OCI-LY1 (cell line): ENCODE measurements at regions not wholly inside any gene's neighbourhood (a gene's known extent, or its start where the extent isn't known, plus 50 kb on each side); places are given as distances from the start of the nearest gene placed in this dataset.

ENCODE experiments used
- H2AFZ ChIP-seq: fragments of 200-600 bp; sonication (generic), shearing (Covaris generic); 2 replicates; pipeline ENCODE4 v1.6.0; 2014; ENCODE audit warnings: antibody characterized with exemption, mild to moderate bottlenecking, low read length
- H3F3A ChIP-seq: fragments of 200-600 bp; sonication (generic), shearing (Covaris generic); 2 replicates; pipeline ENCODE4 v1.6.0; 2014; ENCODE audit warnings: mild to moderate bottlenecking, antibody characterized with exemption, low read length, moderate library complexity; ENCODE audit not compliant: insufficient read depth
- H3K27ac ChIP-seq: fragments of 200-600 bp; sonication (generic); 2 replicates; pipeline ENCODE4 v1.5.1; 2014; ENCODE audit warnings: low read length, mixed run types, mild to moderate bottlenecking, low read depth; ENCODE audit not compliant: poor library complexity, severe bottlenecking
- H3K27me3 ChIP-seq: fragments of 200-600 bp; sonication (generic); 2 replicates; pipeline ENCODE4 v1.6.0; 2014; ENCODE audit warnings: antibody characterized with exemption, mild to moderate bottlenecking, low read length, moderate library complexity; ENCODE audit not compliant: insufficient read depth
- H3K36me3 ChIP-seq: fragments of 200-600 bp; sonication (generic); 2 replicates; pipeline ENCODE4 v1.6.1; 2014; ENCODE audit warnings: mild to moderate bottlenecking, antibody characterized with exemption, low read length, moderate library complexity, mixed read lengths; ENCODE audit not compliant: insufficient read depth
- H3K4me1 ChIP-seq: fragments of 200-600 bp; sonication (generic); 2 replicates; pipeline ENCODE4 v1.5.1; 2014; ENCODE audit warnings: mild to moderate bottlenecking, low read length, moderate library complexity; ENCODE audit not compliant: insufficient read depth, severe bottlenecking
- H3K4me2 ChIP-seq: fragments of 200-600 bp; sonication (generic), shearing (Covaris generic); 2 replicates; pipeline ENCODE4 v1.6.1; 2014; ENCODE audit warnings: low read length
- H3K4me3 ChIP-seq: fragments of 200-600 bp; sonication (generic); 2 replicates; pipeline ENCODE4 v1.5.1; 2014; ENCODE audit warnings: low read length, low read depth, mild to moderate bottlenecking, mixed read lengths; ENCODE audit not compliant: poor library complexity, severe bottlenecking
- H3K79me2 ChIP-seq: fragments of 200-600 bp; shearing (Covaris generic); 2 replicates; pipeline ENCODE4 v1.6.1; 2016; ENCODE audit warnings: mixed run types, low read length, mixed read lengths; ENCODE audit not compliant: insufficient read depth
- H3K9ac ChIP-seq: fragments of 200-600 bp; sonication (generic), shearing (Covaris generic); 2 replicates; pipeline ENCODE4 v1.6.1; 2014; ENCODE audit warnings: mild to moderate bottlenecking, low read length, mixed read lengths
- H3K9me2 ChIP-seq: fragments of 200-600 bp; sonication (generic), shearing (Covaris generic); 2 replicates; pipeline ENCODE4 v1.6.1; 2014; ENCODE audit warnings: low read depth, mild to moderate bottlenecking, low read length, mixed read lengths
- H3K9me3 ChIP-seq: fragments of 200-600 bp; shearing (Covaris generic); 2 replicates; pipeline ENCODE4 v1.6.1; 2014; ENCODE audit warnings: low read length, mixed read lengths
- H4K20me1 ChIP-seq: fragments of 200-600 bp; sonication (generic), shearing (Covaris generic); 2 replicates; pipeline ENCODE4 v1.6.0; 2016; ENCODE audit warnings: mild to moderate bottlenecking, low read length; ENCODE audit not compliant: insufficient read depth
- EZH2 ChIP-seq: fragments of 200-600 bp; sonication (generic), shearing (Covaris generic); IDR thresholded peaks from 2 replicates; pipeline ENCODE4 v1.8.0; 2017; ENCODE audit warnings: borderline replicate concordance, mixed run types, mild to moderate bottlenecking, antibody characterized with exemption, low read length, moderate library complexity, mixed read lengths
- TF ChIP-seq, protein P1 (sequence below): fragments of 200-600 bp; sonication (generic), shearing (Covaris generic); IDR thresholded peaks from 2 replicates; pipeline ENCODE4 v1.5.1; 2017; ENCODE audit warnings: mild to moderate bottlenecking, antibody characterized with exemption, low read length, moderate library complexity, mixed read lengths

DNA sequence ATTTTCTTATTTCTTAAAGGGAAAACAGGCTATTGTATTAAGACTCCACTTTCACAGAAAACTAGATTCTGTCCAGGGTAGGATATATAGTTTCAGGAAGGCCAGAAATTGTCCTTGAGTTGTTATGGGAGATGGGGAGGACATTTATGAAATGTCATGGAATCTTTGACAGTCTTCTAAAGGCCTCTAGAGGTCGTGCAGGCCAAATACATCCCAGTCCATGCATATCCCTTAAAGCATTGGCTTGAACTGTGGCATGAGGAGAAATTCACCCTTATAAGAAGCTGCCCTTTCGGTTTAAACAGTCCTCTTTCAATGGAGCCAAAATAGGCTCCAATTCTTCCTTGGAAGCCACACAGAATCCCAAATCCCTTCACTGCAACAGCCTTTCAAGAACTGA, 183.6 kb upstream of the NOCT start:
- H3F3A ChIP-seq: no peaks in the 10 kb centered on the region
- TF ChIP-seq, protein P1, sequence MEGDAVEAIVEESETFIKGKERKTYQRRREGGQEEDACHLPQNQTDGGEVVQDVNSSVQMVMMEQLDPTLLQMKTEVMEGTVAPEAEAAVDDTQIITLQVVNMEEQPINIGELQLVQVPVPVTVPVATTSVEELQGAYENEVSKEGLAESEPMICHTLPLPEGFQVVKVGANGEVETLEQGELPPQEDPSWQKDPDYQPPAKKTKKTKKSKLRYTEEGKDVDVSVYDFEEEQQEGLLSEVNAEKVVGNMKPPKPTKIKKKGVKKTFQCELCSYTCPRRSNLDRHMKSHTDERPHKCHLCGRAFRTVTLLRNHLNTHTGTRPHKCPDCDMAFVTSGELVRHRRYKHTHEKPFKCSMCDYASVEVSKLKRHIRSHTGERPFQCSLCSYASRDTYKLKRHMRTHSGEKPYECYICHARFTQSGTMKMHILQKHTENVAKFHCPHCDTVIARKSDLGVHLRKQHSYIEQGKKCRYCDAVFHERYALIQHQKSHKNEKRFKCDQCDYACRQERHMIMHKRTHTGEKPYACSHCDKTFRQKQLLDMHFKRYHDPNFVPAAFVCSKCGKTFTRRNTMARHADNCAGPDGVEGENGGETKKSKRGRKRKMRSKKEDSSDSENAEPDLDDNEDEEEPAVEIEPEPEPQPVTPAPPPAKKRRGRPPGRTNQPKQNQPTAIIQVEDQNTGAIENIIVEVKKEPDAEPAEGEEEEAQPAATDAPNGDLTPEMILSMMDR: no peak
- no peak for TF ChIP-seq EZH2

DNA sequence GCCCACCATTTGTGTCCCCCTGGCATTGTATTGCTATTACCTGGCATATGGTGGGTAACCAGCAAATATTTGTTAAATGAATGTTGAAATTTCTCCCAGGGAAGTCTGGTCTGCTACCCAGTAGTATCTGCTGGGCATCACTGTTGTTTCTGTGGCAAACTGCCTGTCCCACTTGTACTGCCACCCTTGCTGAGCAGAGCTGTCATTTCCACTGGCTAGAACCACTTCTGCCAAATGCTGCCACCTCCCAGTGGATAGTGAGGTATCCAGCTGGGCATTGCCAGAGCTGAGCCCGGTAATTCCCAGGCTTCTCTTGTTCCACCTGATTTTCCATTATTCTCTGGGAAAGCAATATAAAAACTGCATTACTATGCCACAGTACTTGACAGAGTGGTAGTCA, 186.7 kb upstream of the NOCT start:
- H3K4me2 ChIP-seq: no peak overlapping the region
- no peaks in the 10 kb centered on the region for H3K36me3 ChIP-seq
- no peaks in the 10 kb centered on the region for H3K4me1 ChIP-seq
- H3K79me2 ChIP-seq: no peaks in the 10 kb centered on the region
- no peak overlapping the region for H3K4me3 ChIP-seq
- no peaks in the 10 kb centered on the region; the same call in 1 of the 2 replicates for H3K27me3 ChIP-seq
- H3F3A ChIP-seq: no peaks in the 10 kb centered on the region
- TF ChIP-seq, protein P1: no peak
- no peak for TF ChIP-seq EZH2
- no peaks in the 10 kb centered on the region for H3K9me3 ChIP-seq
- H4K20me1 ChIP-seq: no peaks in the 10 kb centered on the region
- H3K9ac ChIP-seq: no peak overlapping the region
- H2AFZ ChIP-seq: no peak overlapping the region
- no peak overlapping the region for H3K27ac ChIP-seq
- no peaks in the 10 kb centered on the region for H3K9me2 ChIP-seq

More for the DNA sequence above, 183.6 kb upstream of the NOCT start:
- H3K9me2 ChIP-seq: no peaks in the 10 kb centered on the region
- H3K4me2 ChIP-seq: no peak overlapping the region
- H2AFZ ChIP-seq: no peak overlapping the region
- no peaks in the 10 kb centered on the region for H3K79me2 ChIP-seq
- no peak overlapping the region for H3K27ac ChIP-seq
- no peak overlapping the region for H3K9ac ChIP-seq
- no peaks in the 10 kb centered on the region for H3K9me3 ChIP-seq
- H4K20me1 ChIP-seq: no peaks in the 10 kb centered on the region
- H3K4me1 ChIP-seq: no peaks in the 10 kb centered on the region
- no peaks in the 10 kb centered on the region; the same call in 1 of the 2 replicates for H3K27me3 ChIP-seq
- H3K36me3 ChIP-seq: no peaks in the 10 kb centered on the region
- no peak overlapping the region for H3K4me3 ChIP-seq

DNA sequence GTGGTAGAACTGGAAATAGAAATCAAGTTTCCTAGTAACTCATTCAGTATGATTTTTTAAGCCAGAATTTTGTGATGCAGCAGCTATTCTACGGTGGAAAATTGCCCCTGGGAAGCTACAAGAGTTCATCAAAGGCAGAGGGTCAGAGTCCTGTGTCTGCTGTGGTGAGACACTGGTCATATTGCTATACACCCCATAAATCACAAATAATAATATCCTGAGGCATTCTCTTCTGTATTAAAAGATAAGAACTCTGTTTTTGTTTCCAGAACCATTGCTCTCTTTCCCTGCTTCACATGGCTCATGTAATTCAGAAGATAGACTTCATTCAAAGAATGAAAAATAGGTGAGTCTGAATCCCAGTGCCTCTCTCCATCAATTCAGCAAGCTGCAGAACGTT, 188.8 kb upstream of the NOCT start:
- H3K79me2 ChIP-seq: no peaks in the 10 kb centered on the region
- no peaks in the 10 kb centered on the region for H3K36me3 ChIP-seq
- H3K4me3 ChIP-seq: no peak overlapping the region
- H3K9me2 ChIP-seq: no peaks in the 10 kb centered on the region
- no peaks in the 10 kb centered on the region for H3F3A ChIP-seq
- H3K9me3 ChIP-seq: no peaks in the 10 kb centered on the region
- no peaks in the 10 kb centered on the region; the same call in 1 of the 2 replicates for H3K27me3 ChIP-seq
- H3K4me1 ChIP-seq: no peaks in the 10 kb centered on the region
- H4K20me1 ChIP-seq: no peaks in the 10 kb centered on the region
- no peak overlapping the region for H3K9ac ChIP-seq
- no peak overlapping the region for H3K4me2 ChIP-seq
- H3K27ac ChIP-seq: no peak overlapping the region
- TF ChIP-seq EZH2: no peak
- TF ChIP-seq, protein P1: no peak
- H2AFZ ChIP-seq: no peak overlapping the region
